Heart left ventricle (tissue), 16 donors: ENCODE measurements at regions not wholly inside any gene's neighbourhood (a gene's known extent, or its start where the extent isn't known, plus 50 kb on each side); places are given as distances from the start of the nearest gene placed in this dataset.

Source experiments
- ATAC-seq, 4 donors: fragments of 200-7000 bp; cut with Tn5 transposase; one replicate each; pipeline ENCODE4 v1.9.1; 2020 to 2022; ENCODE audit warnings: moderate library complexity in 4 of 4, mild to moderate bottlenecking in 3 of 4, moderate number of reproducible peaks in 1 of 4
- DNase-seq, 5 donors: peaks; one replicate each; pipeline ENCODE4 v3.0.0-alpha.2; 2020
- H3K27ac ChIP-seq, 12 donors: fragments of 200-600 bp; sonication (generic) in 4 of 12; one replicate each; pipeline versions ENCODE4 v1.5.0 to v1.8.0; 2016 to 2022; ENCODE audit warnings: mild to moderate bottlenecking in 2 of 12
- H3K27me3 ChIP-seq, 9 donors: fragments of 200-600 bp; sonication (generic) in 2 of 9; one replicate each; pipeline versions ENCODE4 v1.5.1 to v1.8.0; 2016 to 2022; ENCODE audit warnings: mild to moderate bottlenecking in 3 of 9
- H3K36me3 ChIP-seq, 9 donors: fragments of 200-600 bp; sonication (generic) in 2 of 9; one replicate each; pipeline versions ENCODE4 v1.5.0 to v1.8.0; 2018 to 2022; ENCODE audit warnings: mild to moderate bottlenecking in 2 of 9
- H3K4me1 ChIP-seq, 12 donors: fragments of 200-600 bp; sonication (generic) in 4 of 12; one replicate each; pipeline versions ENCODE4 v1.5.0 to v1.8.0; 2016 to 2022; ENCODE audit warnings: mild to moderate bottlenecking in 3 of 12
- H3K4me3 ChIP-seq, 12 donors: fragments of 200-600 bp; sonication (generic) in 4 of 12; one replicate each; pipeline versions ENCODE4 v1.5.0 to v1.8.0; 2017 to 2022; ENCODE audit warnings: mild to moderate bottlenecking in 9 of 12, moderate library complexity in 4 of 12
- H3K9me3 ChIP-seq, 12 donors: fragments of 200-600 bp; sonication (generic) in 4 of 12; one replicate each; pipeline versions ENCODE4 v1.5.0 to v1.8.0; 2016 to 2022; ENCODE audit warnings: mild to moderate bottlenecking in 1 of 12
- POLR2A ChIP-seq, 2 donors: fragments of 450-650 bp; IDR thresholded peaks; one replicate each; pipeline ENCODE4 v1.6.1; 2017; ENCODE audit warnings: antibody characterized with exemption in 2 of 2, mild to moderate bottlenecking in 2 of 2, moderate library complexity in 2 of 2
- WGBS, 4 donors: extraction: QIAGEN DNeasy Blood & Tissue Kit in 2 of 4; methylation state at CpG; one replicate each; pipeline versions ENCODE4 v1.1.5 to v1.1.7; 2013 to 2018; 5-methylcytosine and 5-hydroxymethylcytosine counted together
- intact Hi-C, 10 donors: fragments of 100-400 bp; cut with DNase I; formaldehyde crosslinking; loops; one replicate each; pipeline versions ENCODE4 v1.11.1 to v1.14.2; 2022
- TF ChIP-seq, protein P1 (sequence below), 12 donors: fragments of 200-600 bp; sonication (generic) in 4 of 12; IDR thresholded peaks; one replicate each; pipeline versions ENCODE4 v1.5.0 to v1.8.0; 2018 to 2022; ENCODE audit warnings: antibody characterized with exemption in 12 of 12, mild to moderate bottlenecking in 5 of 12
- donor health status: ischemic (EF 13 %, LVEDD 7.1; RV severe dilation, severe dysfunction).
- donor health status: healthy with polysubstance abuse.
- donor health status: DM: no; HTN: yes; CAD: no.
- donor health status: DM: no; HTN: no; CAD: no.
- donor health status: ischemic (EF 25% LVEDD 6.9; RV normal size, moderate dysfunction).
- donor health status: ischemic (EF 25% LVEDD 5.7; RV mildly dilated, moderate dysfunction).
- donor health status: healthy.
- donor health status: DM: yes; HTN: yes; CAD: no.
- donor health status: ischemic (EF 35%, LVEDD 5.7; RV mildly dilated, moderate dysfunction).
- donor health status: nonischemic (EF 11% LVEDD 7.7; RV severe dilation, severe dysfunction).
- donor health status: DM: yes; HTN: yes; CAD: no.
- donor health status: PGD.
- donor health status: ischemic (EF 29% LVEDD 5.4; RV normal size, mild dysfunction).
- donor health status: nonischemic (EF 23%, LVEDD 6.1; RV moderate dilation, normal function).

- H3K36me3 ChIP-seq: no peaks in the 10 kb centered on the region
- intact Hi-C loops: no loop called here
- H3K4me3 ChIP-seq: no peak overlapping the region
- WGBS, 4 donors: 83 to 90% (median 85%) methylated on average over 1 of the region's 1 CpG
- no peaks in the 10 kb centered on the region for H3K4me1 ChIP-seq
- no peaks in the 10 kb centered on the region for H3K9me3 ChIP-seq
- TF ChIP-seq, protein P1, sequence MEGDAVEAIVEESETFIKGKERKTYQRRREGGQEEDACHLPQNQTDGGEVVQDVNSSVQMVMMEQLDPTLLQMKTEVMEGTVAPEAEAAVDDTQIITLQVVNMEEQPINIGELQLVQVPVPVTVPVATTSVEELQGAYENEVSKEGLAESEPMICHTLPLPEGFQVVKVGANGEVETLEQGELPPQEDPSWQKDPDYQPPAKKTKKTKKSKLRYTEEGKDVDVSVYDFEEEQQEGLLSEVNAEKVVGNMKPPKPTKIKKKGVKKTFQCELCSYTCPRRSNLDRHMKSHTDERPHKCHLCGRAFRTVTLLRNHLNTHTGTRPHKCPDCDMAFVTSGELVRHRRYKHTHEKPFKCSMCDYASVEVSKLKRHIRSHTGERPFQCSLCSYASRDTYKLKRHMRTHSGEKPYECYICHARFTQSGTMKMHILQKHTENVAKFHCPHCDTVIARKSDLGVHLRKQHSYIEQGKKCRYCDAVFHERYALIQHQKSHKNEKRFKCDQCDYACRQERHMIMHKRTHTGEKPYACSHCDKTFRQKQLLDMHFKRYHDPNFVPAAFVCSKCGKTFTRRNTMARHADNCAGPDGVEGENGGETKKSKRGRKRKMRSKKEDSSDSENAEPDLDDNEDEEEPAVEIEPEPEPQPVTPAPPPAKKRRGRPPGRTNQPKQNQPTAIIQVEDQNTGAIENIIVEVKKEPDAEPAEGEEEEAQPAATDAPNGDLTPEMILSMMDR (IDR thresholded peaks at IDR 0.05): no peak
- TF ChIP-seq POLR2A (IDR thresholded peaks at IDR 0.05): no peak
- H3K27me3 ChIP-seq: no peaks in the 10 kb centered on the region
- no peak for DNase-seq
- ATAC-seq: no peak
- no peak overlapping the region for H3K27ac ChIP-seq
Observed at GRCh38 chr4:11138964-11139363, 289.7 kb downstream of the HS3ST1 start.

GRCh38 chr4:11134705-11135104, 294.0 kb downstream of the HS3ST1 start:
- ATAC-seq (no peak), DNase-seq (no peak)
- Histone ChIP-seq H3K9me3 (peaks cover 0 to 5% (median 0%) of the 10 kb centered on the region in 12 donors), H3K36me3 (no peaks in the 10 kb centered on the region), H3K4me1 (peaks cover 0 to 13% (median 0%) of the 10 kb centered on the region in 12 donors), H3K27me3 (no peaks in the 10 kb centered on the region), H3K27ac (no peak overlapping the region), H3K4me3 (no peak overlapping the region)
- no peak for TF ChIP-seq POLR2A (IDR thresholded peaks at IDR 0.05)
- TF ChIP-seq, protein P1 (IDR thresholded peaks at IDR 0.05): no peak
- intact Hi-C loops: no loop called here

DNA sequence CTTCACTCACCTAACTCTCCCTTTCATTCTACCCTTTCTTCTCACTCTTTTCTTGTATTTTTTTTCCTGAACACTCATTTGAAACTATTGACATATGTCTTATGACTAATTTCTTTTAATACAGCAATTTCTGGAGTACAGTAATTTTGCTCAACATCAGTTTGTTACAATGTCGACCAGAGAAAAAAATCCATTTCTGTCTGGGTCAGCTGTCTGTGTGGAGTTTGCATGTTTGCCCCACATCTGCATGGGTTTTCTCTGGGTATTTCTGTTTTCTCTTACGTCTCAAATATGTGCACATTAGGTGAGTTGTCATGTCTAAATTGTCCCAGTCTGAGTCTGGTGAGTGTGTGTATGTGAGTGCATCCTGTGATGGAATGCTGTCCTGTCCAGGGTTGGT, 294.8 kb downstream of the HS3ST1 start:
- 79 to 84% (median 82%) methylated on average over 2 of the region's 2 CpGs for WGBS, 4 donors
- no peak for TF ChIP-seq POLR2A (IDR thresholded peaks at IDR 0.05)
- TF ChIP-seq, protein P1 (IDR thresholded peaks at IDR 0.05): no peak
- Histone ChIP-seq H3K9me3 (peaks cover 0 to 5% (median 0%) of the 10 kb centered on the region in 12 donors), H3K4me3 (no peak overlapping the region), H3K27ac (no peak overlapping the region), H3K27me3 (no peaks in the 10 kb centered on the region), H3K4me1 (peaks cover 0 to 13% (median 0%) of the 10 kb centered on the region in 12 donors), H3K36me3 (no peaks in the 10 kb centered on the region)
- intact Hi-C loops: no loop called here
- DNase-seq: no peak
- no peak for ATAC-seq

- Histone ChIP-seq H3K4me1 (peaks cover 0 to 13% (median 0%) of the 10 kb centered on the region in 12 donors), H3K4me3 (no peak overlapping the region), H3K9me3 (peaks cover 0 to 5% (median 0%) of the 10 kb centered on the region in 12 donors), H3K27me3 (no peaks in the 10 kb centered on the region), H3K36me3 (no peaks in the 10 kb centered on the region), H3K27ac (no peak overlapping the region)
- WGBS, 4 donors: 37 to 56% (median 43%) methylated on average over 1 of the region's 1 CpG
- intact Hi-C loops: no loop called here
- DNase-seq: no peak
- no peak for TF ChIP-seq POLR2A (IDR thresholded peaks at IDR 0.05)
- TF ChIP-seq, protein P1 (IDR thresholded peaks at IDR 0.05): no peak
- no peak for ATAC-seq
Observed at GRCh38 chr4:11132478-11132877, 296.2 kb downstream of the HS3ST1 start.
